ENCODE measurements at regions not wholly inside any gene's neighbourhood (a gene's known extent, or its start where the extent isn't known, plus 50 kb on each side); places are given as distances from the start of the nearest gene placed in this dataset.
"Not testable (repeated sequence)": the region's sequence is repeated elsewhere in the genome, so short reads cannot be mapped to it uniquely, and the experiment has no call there.

DNA sequence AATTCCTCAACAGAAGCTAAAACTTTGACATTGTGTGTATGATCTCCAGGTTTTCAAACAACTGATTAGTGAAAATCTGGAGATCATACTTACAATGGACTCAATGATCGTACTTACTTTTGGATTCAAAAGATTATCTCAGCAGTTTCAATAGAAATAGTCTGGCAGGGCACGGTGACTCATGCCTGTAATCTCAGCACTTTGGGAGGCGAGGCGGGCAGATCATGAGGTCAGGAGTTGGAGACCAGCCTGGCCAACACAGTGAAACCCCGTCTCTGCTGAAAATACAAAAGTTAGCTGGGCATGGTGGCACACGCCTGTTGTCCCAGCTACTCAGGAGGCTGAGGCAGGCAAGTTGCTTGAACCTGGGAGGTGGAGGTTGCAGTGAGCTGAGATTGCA lies 161.3 kb upstream of the MSX2 start:
- TF ChIP-seq, protein P1, sequence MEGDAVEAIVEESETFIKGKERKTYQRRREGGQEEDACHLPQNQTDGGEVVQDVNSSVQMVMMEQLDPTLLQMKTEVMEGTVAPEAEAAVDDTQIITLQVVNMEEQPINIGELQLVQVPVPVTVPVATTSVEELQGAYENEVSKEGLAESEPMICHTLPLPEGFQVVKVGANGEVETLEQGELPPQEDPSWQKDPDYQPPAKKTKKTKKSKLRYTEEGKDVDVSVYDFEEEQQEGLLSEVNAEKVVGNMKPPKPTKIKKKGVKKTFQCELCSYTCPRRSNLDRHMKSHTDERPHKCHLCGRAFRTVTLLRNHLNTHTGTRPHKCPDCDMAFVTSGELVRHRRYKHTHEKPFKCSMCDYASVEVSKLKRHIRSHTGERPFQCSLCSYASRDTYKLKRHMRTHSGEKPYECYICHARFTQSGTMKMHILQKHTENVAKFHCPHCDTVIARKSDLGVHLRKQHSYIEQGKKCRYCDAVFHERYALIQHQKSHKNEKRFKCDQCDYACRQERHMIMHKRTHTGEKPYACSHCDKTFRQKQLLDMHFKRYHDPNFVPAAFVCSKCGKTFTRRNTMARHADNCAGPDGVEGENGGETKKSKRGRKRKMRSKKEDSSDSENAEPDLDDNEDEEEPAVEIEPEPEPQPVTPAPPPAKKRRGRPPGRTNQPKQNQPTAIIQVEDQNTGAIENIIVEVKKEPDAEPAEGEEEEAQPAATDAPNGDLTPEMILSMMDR (IDR thresholded peaks at IDR 0.05; ENCODE audit: poor library complexity), result not testable (repeated sequence)
- TF ChIP-seq EZH2phosphoT487 (IDR thresholded peaks at IDR 0.05; ENCODE audit: low read depth, severe bottlenecking, unreplicated experiment); EZH2 (IDR thresholded peaks at IDR 0.05; ENCODE audit: borderline replicate concordance): not testable (repeated sequence)
